IPS-15b (cell line): ENCODE measurements at regions not wholly inside any gene's neighbourhood (a gene's known extent, or its start where the extent isn't known, plus 50 kb on each side); places are given as distances from the start of the nearest gene placed in this dataset.

Experiments used
- H3K27me3 ChIP-seq: one replicate; pipeline ENCODE4 v1.6.1; 2013; ENCODE audit warnings: low read length; ENCODE audit not compliant: control insufficient read depth, insufficient read depth
- H3K36me3 ChIP-seq: one replicate; pipeline ENCODE4 v1.6.1; 2013; ENCODE audit warnings: low read length; ENCODE audit not compliant: control insufficient read depth, insufficient read depth
- H3K4me1 ChIP-seq: one replicate; pipeline ENCODE4 v1.6.1; 2013; ENCODE audit warnings: mild to moderate bottlenecking, low read length; ENCODE audit not compliant: control insufficient read depth, insufficient read depth
- H3K4me3 ChIP-seq: one replicate; pipeline ENCODE4 v1.5.1; 2013; ENCODE audit warnings: low read depth, low read length
- H3K9ac ChIP-seq: one replicate; pipeline ENCODE4 v1.6.1; 2013; ENCODE audit warnings: low read depth, mild to moderate bottlenecking, low read length
- H3K9me3 ChIP-seq: one replicate; pipeline ENCODE4 v1.6.1; 2013; ENCODE audit warnings: mild to moderate bottlenecking, low read length; ENCODE audit not compliant: control insufficient read depth, insufficient read depth

- H3K4me3 ChIP-seq, result no peak overlapping the region
- no peaks in the 10 kb centered on the region for H3K27me3 ChIP-seq
- no peaks in the 10 kb centered on the region for H3K9me3 ChIP-seq
- no peaks in the 10 kb centered on the region for H3K4me1 ChIP-seq
- no peak overlapping the region for H3K9ac ChIP-seq
- no peaks in the 10 kb centered on the region for H3K36me3 ChIP-seq
Measured at GRCh38 chr18:24679062-24679461, 218.6 kb downstream of the HRH4 start.

DNA sequence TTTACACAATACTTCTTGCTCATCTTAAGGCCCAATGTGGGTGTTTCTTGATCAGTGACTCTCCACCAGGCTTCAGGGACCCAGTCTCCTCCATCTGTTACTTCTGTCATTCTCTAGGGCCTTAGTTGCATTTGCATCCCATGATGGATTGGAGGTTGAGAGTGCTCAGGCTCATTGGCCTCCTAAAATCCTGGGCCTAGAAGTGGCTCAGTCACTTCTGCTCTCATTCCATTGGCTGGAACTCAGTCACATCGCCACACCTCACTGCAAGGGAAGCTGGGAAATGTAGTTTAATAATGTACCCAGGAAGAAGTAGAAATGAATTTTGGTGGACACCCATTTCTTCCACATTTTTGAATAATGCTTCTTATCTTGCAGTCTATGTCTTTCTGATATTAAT lies 223.5 kb downstream of the HRH4 start:
- Histone ChIP-seq H3K27me3 (no peaks in the 10 kb centered on the region), H3K36me3 (no peaks in the 10 kb centered on the region), H3K4me1 (no peaks in the 10 kb centered on the region), H3K9me3 (no peaks in the 10 kb centered on the region), H3K9ac (no peak overlapping the region), H3K4me3 (no peak overlapping the region)

DNA sequence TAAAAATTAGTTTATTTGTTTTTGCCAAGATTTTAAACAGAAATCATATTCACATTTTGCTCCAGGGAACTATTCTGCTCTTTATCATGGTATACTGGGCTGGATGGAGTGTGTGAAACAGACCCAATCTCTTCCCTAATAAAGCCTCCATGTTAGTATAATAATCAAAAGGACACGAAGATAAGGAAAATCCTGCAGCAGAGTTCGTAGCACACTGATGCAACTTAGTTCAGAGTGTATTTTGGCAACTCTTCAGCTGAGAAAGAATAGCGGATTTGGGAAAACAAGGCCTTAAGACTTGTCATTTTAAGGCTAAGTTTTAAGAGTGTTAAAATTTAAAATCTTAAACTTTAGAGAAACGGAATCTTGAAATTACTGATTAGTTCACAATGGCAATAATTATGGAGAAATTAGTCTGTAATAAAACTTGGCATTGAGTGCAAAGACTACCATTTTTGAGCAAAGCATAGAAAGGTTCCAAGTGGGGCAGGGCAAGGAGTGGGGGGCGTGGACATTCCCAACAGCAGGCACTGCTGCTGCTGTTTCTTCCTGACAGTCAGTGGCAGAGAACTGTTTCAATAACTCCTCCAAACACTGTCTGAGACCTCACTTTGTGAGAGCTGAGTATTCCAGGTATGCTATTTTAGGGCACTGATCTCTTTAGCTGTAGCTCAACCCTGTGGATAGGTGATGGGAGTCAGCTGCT lies 225.0 kb downstream of the HRH4 start:
- no peak overlapping the region for H3K4me3 ChIP-seq
- no peaks in the 10 kb centered on the region for H3K36me3 ChIP-seq
- no peaks in the 10 kb centered on the region for H3K4me1 ChIP-seq

GRCh38 chr18:24695168-24695567 lies 234.7 kb downstream of the HRH4 start:
- H3K4me3 ChIP-seq, result no peak overlapping the region
- H3K36me3 ChIP-seq, result no peaks in the 10 kb centered on the region
- no peak overlapping the region for H3K9ac ChIP-seq
- no peaks in the 10 kb centered on the region for H3K4me1 ChIP-seq
- H3K9me3 ChIP-seq, result peaks cover 5% of the 10 kb centered on the region
- H3K27me3 ChIP-seq, result no peaks in the 10 kb centered on the region

More for the DNA sequence above, 225.0 kb downstream of the HRH4 start:
- no peaks in the 10 kb centered on the region for H3K27me3 ChIP-seq
- H3K9me3 ChIP-seq, result no peaks in the 10 kb centered on the region
- H3K9ac ChIP-seq, result no peak overlapping the region

DNA sequence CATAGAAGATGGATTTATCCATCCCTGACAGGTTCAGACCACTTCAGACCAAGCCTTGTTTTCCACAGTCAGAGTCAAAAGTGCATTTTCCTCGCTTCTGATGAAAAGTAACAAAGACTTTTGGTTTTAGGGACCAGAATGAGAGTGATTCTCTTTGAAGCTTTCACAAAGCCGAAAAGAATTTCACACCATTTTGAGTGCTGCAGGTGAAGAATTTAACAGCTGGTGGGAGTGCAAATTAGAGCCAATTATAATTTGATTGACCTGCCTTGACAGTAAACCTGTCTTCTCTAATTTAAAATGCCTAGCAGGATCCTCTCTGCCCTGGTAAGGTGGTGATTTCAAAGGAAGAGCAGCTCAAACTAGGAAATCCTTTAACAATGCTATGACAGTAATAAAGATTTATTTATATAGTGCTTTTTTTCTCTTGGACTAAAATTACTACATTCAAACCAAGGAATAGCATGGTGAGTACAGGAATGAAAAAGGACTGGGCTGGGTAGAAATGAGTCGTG lies 241.6 kb downstream of the HRH4 start:
- H3K4me3 ChIP-seq, result no peak overlapping the region
- no peaks in the 10 kb centered on the region for H3K27me3 ChIP-seq
- H3K36me3 ChIP-seq, result no peaks in the 10 kb centered on the region
- no peaks in the 10 kb centered on the region for H3K9me3 ChIP-seq
- no peak overlapping the region for H3K9ac ChIP-seq
- peaks cover 3% of the 10 kb centered on the region for H3K4me1 ChIP-seq

GRCh38 chr18:24703316-24703715 lies 242.9 kb downstream of the HRH4 start:
- H3K9me3 ChIP-seq, result no peaks in the 10 kb centered on the region
- H3K4me3 ChIP-seq, result no peak overlapping the region
- no peak overlapping the region for H3K9ac ChIP-seq
- H3K4me1 ChIP-seq, result peaks cover 3% of the 10 kb centered on the region
- H3K27me3 ChIP-seq, result no peaks in the 10 kb centered on the region
- no peaks in the 10 kb centered on the region for H3K36me3 ChIP-seq

- Histone ChIP-seq H3K4me3 (no peak overlapping the region), H3K27me3 (no peaks in the 10 kb centered on the region), H3K4me1 (peaks cover 3% of the 10 kb centered on the region), H3K36me3 (no peaks in the 10 kb centered on the region), H3K9me3 (no peaks in the 10 kb centered on the region), H3K9ac (no peak overlapping the region)
Measured at GRCh38 chr18:24704946-24705630, 244.7 kb downstream of the HRH4 start.

DNA sequence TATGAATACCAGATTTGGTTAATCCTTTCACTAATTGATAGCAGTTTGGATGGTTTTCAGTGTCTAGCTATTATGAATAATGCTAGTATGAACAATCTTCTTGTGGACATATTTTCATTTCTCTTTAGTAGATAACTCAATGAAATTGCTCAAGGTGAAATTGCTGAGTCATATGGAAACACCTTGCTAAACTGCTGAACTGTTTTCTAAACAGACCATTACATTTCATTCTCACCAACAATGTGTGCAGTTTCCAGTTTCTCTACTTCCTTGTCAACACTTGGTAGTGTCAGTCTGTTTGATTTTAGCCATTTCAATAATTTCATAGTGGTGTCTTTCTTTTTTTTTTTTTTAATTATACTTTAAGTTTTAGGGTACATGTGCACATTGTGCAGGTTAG lies 250.0 kb downstream of the HRH4 start:
- Histone ChIP-seq H3K27me3 (no peaks in the 10 kb centered on the region), H3K9me3 (no peaks in the 10 kb centered on the region), H3K36me3 (no peaks in the 10 kb centered on the region), H3K4me3 (no peak overlapping the region), H3K9ac (no peak overlapping the region), H3K4me1 (no peaks in the 10 kb centered on the region)

DNA sequence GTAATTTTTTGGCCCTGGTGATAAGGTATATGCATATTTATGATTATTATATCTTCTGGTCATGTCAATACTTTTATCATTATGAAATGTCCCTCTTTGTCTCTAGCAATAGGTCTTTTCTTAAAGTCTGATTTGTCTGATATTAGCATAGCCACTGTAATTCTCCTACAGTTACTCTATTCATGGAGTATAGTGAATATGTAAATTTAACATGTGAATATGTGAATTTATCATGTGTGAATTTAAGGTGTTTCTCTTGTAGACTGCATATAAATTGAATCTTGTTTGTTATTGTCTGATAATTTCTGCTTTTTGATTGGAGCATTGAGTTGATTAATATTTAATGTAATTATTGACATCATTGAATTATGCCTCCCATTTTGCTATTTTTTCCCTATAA lies 259.4 kb downstream of the HRH4 start:
- H3K27me3 ChIP-seq, result no peaks in the 10 kb centered on the region
- no peaks in the 10 kb centered on the region for H3K36me3 ChIP-seq
- no peaks in the 10 kb centered on the region for H3K9me3 ChIP-seq

GRCh38 chr18:24721388-24721787 lies 261.0 kb downstream of the HRH4 start:
- H3K9ac ChIP-seq, result no peak overlapping the region
- H3K4me3 ChIP-seq, result no peak overlapping the region
- no peaks in the 10 kb centered on the region for H3K27me3 ChIP-seq
- H3K36me3 ChIP-seq, result no peaks in the 10 kb centered on the region
- H3K9me3 ChIP-seq, result no peaks in the 10 kb centered on the region
- peaks cover 1% of the 10 kb centered on the region for H3K4me1 ChIP-seq

More for the DNA sequence above, 259.4 kb downstream of the HRH4 start:
- H3K4me1 ChIP-seq, result no peaks in the 10 kb centered on the region
- H3K4me3 ChIP-seq, result no peak overlapping the region
- no peak overlapping the region for H3K9ac ChIP-seq

GRCh38 chr18:24725644-24726415 lies 265.4 kb downstream of the HRH4 start:
- no peak overlapping the region for H3K4me3 ChIP-seq
- H3K9me3 ChIP-seq, result no peaks in the 10 kb centered on the region
- H3K36me3 ChIP-seq, result no peaks in the 10 kb centered on the region
- no peaks in the 10 kb centered on the region for H3K27me3 ChIP-seq
- peaks cover 3% of the 10 kb centered on the region for H3K4me1 ChIP-seq
- no peak overlapping the region for H3K9ac ChIP-seq
